GM12878 (cell line): ENCODE measurements at regions not wholly inside any gene's neighbourhood (a gene's known extent, or its start where the extent isn't known, plus 50 kb on each side); places are given as distances from the start of the nearest gene placed in this dataset.

Experiments used
- ATAC-seq: fragments of 200-7000 bp; cut with Tn5 transposase; 3 replicates; pipeline ENCODE4 v1.9.1; 2020; ENCODE audit warnings: mild to moderate bottlenecking, moderate library complexity
- BruUV-seq: library from RNA; stranded (reverse); fragments of 400-500 nt; replicated peaks from 2 replicates; lab custom pipeline; 2021; lab: Mats Ljungman, UMichigan
- CTCF ChIA-PET: fragments of 300-600 bp; sonication (Branson Sonifier 250); formaldehyde crosslinking; extraction: SDS; loops from one replicate; lab custom pipeline; 2021; ENCODE audit warnings: inconsistent platforms; lab: Yijun Ruan, JAX
- POLR2A ChIA-PET: fragments of 350-600 bp; formaldehyde crosslinking; extraction: SDS; loops from one replicate; lab custom pipeline; 2021; ENCODE audit warnings: inconsistent platforms; lab: Charles Lee
- RAD21 ChIA-PET: fragments of 300-600 bp; sonication (Branson Sonifier 250); formaldehyde crosslinking; loops from one replicate; lab custom pipeline; 2023; ENCODE audit warnings: antibody characterized with exemption; ENCODE audit not compliant: unreplicated experiment; lab: Charles Lee
- SMC1A ChIA-PET: fragments of 300-600 bp; sonication (Branson Sonifier 250); formaldehyde crosslinking; loops from one replicate; lab custom pipeline; 2023; ENCODE audit not compliant: unreplicated experiment, uncharacterized antibody; lab: Charles Lee
- DNase-seq: peaks from one replicate; pipeline ENCODE4 v3.0.0-alpha.2; 2011; ENCODE audit warnings: low read depth, low spot score
- FAIRE-seq: peaks from 3 replicates; lab custom pipeline; 2011; peaks lifted over from hg19 to GRCh38; lab: Jason Lieb, UNC
- H2AFZ ChIP-seq: 2 replicates; pipeline ENCODE4 v1.6.0; 2011; ENCODE audit warnings: low read depth, low read length, control low read depth; ENCODE audit not compliant: control insufficient read depth
- H3K27ac ChIP-seq: 2 replicates; pipeline ENCODE4 v1.5.1; 2011; ENCODE audit warnings: control low read depth; ENCODE audit not compliant: control insufficient read depth, insufficient read depth
- H3K27me3 ChIP-seq, 2 experiments: replicated peaks in 1 of 2; 2 replicates each; pipeline versions ENCODE4 v1.6.0 to v1.6.1; 2011; ENCODE audit warnings: low read length in 1 of 2; ENCODE audit not compliant: control insufficient read depth in 2 of 2, insufficient read depth in 2 of 2
- H3K36me3 ChIP-seq, 2 experiments: 2 replicates each; pipeline ENCODE4 v1.5.1; 2011; ENCODE audit warnings: low read length in 1 of 2; ENCODE audit not compliant: control insufficient read depth in 2 of 2, insufficient read depth in 2 of 2
- H3K4me1 ChIP-seq: 2 replicates; pipeline ENCODE4 v1.6.1; 2011; ENCODE audit warnings: mild to moderate bottlenecking, low read length, moderate library complexity, mixed read lengths; ENCODE audit not compliant: control insufficient read depth, insufficient read depth
- H3K4me2 ChIP-seq: 2 replicates; pipeline ENCODE4 v1.6.0; 2011; ENCODE audit warnings: control low read depth; ENCODE audit not compliant: control insufficient read depth, insufficient read depth
- H3K4me3 ChIP-seq: fragments of 200-600 bp; sonication (generic); 2 replicates; pipeline ENCODE4 v1.5.1; 2016
- H3K79me2 ChIP-seq: 2 replicates; pipeline ENCODE4 v1.6.0; 2011; ENCODE audit warnings: low read length; ENCODE audit not compliant: control insufficient read depth, insufficient read depth
- H3K9ac ChIP-seq: 2 replicates; pipeline ENCODE4 v1.8.0; 2011; ENCODE audit warnings: low read length, control low read depth, mixed read lengths; ENCODE audit not compliant: control insufficient read depth, insufficient read depth
- H3K9me3 ChIP-seq: replicated peaks from 3 replicates; pipeline ENCODE4 v1.5.1; 2011; ENCODE audit warnings: mild to moderate bottlenecking, low read length; ENCODE audit not compliant: control insufficient read depth, insufficient read depth
- H4K20me1 ChIP-seq: 2 replicates; pipeline ENCODE4 v1.6.0; 2011; ENCODE audit not compliant: control insufficient read depth, insufficient read depth
- CHD4 ChIP-seq: fragments of 200-600 bp; sonication (generic); IDR thresholded peaks from 2 replicates; pipeline ENCODE4 v1.6.1; 2016; ENCODE audit warnings: mild to moderate bottlenecking
- DPF2 ChIP-seq: fragments of 450-650 bp; IDR thresholded peaks from 2 replicates; pipeline ENCODE4 v1.6.1; 2017; ENCODE audit warnings: mild to moderate bottlenecking
- EP300 ChIP-seq, 2 experiments: fragments of 150-350 bp in 1 of 2; IDR thresholded peaks; 2 replicates each; pipeline ENCODE4 v1.6.1; 2011 to 2012; ENCODE audit warnings: low read depth in 2 of 2, low read length in 2 of 2, borderline replicate concordance in 1 of 2, improper control_type of control experiment in 1 of 2, inconsistent platforms in 1 of 2; ENCODE audit not compliant: control insufficient read depth in 1 of 2
- KDM1A ChIP-seq: fragments of 200-600 bp; sonication (generic); IDR thresholded peaks from 2 replicates; pipeline ENCODE4 v1.6.1; 2016; ENCODE audit warnings: borderline replicate concordance
- RCOR1 ChIP-seq: conservative IDR thresholded peaks from 2 replicates; pipeline ENCODE4 v1.6.1; 2012; ENCODE audit warnings: low read depth, low read length, improper control_type of control experiment
- SIX5 ChIP-seq: IDR thresholded peaks from 2 replicates; pipeline ENCODE4 v1.6.1; 2011; ENCODE audit warnings: mild to moderate bottlenecking, low read depth, low read length, moderate library complexity; ENCODE audit not compliant: severe bottlenecking
- SMARCA5 ChIP-seq: fragments of 450-650 bp; IDR thresholded peaks from 2 replicates; pipeline ENCODE4 v1.6.1; 2017; ENCODE audit warnings: mild to moderate bottlenecking
- STAT3 ChIP-seq: IDR thresholded peaks from 2 replicates; pipeline ENCODE4 v1.6.1; 2011; ENCODE audit warnings: low read depth, low read length, improper control_type of control experiment
- SUPT20H ChIP-seq: IDR thresholded peaks from 2 replicates; pipeline ENCODE4 v1.6.1; 2011; ENCODE audit warnings: low read depth, mild to moderate bottlenecking, low read length, moderate library complexity, borderline replicate concordance; ENCODE audit not compliant: control insufficient read depth
- TBL1XR1 ChIP-seq: IDR thresholded peaks from 2 replicates; pipeline ENCODE4 v1.6.1; 2012; ENCODE audit warnings: low read depth, low read length, improper control_type of control experiment
- ZNF217 ChIP-seq: fragments of 450-650 bp; IDR thresholded peaks from 2 replicates; pipeline ENCODE4 v1.6.1; 2017; ENCODE audit warnings: antibody characterized with exemption, mild to moderate bottlenecking
- ZNF24 ChIP-seq: fragments of 450-650 bp; IDR thresholded peaks from 2 replicates; pipeline ENCODE4 v1.6.1; 2017; ENCODE audit warnings: antibody characterized with exemption, mild to moderate bottlenecking
- ZNF274 ChIP-seq: IDR thresholded peaks from one replicate; pipeline ENCODE4 v1.8.0; 2011; ENCODE audit not compliant: insufficient read length, insufficient read depth
- WGBS: methylation state at CpG from one replicate; pipeline ENCODE4 v1.1.6; 2016; ENCODE audit warnings: low lambda C conversion rate; ENCODE audit not compliant: insufficient replicate concordance, insufficient coverage; ENCODE audit errors: missing lambda C conversion rate; 5-methylcytosine and 5-hydroxymethylcytosine counted together
- in situ Hi-C: fragments of 300-500 bp; cut with MboI; formaldehyde crosslinking; loops from 9 replicates; pipeline ENCODE4 v1.14.3; 2018; ENCODE audit warnings: mixed read lengths
- intact Hi-C: fragments of 100-400 bp; cut with micrococcal nuclease; formaldehyde crosslinking; loops from one replicate; pipeline ENCODE4 v1.14.2; 2022; ENCODE audit not compliant: unreplicated experiment
- TF ChIP-seq, protein P1 (sequence below): IDR thresholded peaks from 2 replicates; pipeline ENCODE4 v1.6.1; 2012; ENCODE audit warnings: low read depth, low read length, improper control_type of control experiment
- TF ChIP-seq, protein P2 (sequence below): IDR thresholded peaks from 2 replicates; pipeline ENCODE4 v1.6.1; 2012; ENCODE audit warnings: improper control_type of control experiment, low read depth, low read length; ENCODE audit not compliant: insufficient replicate concordance
- TF ChIP-seq, protein P3 (sequence below): fragments of 450-650 bp; formaldehyde crosslinking; IDR thresholded peaks from 2 replicates; pipeline ENCODE4 v1.4.0; 2020; ENCODE audit warnings: mild to moderate bottlenecking, moderate library complexity

DNA sequence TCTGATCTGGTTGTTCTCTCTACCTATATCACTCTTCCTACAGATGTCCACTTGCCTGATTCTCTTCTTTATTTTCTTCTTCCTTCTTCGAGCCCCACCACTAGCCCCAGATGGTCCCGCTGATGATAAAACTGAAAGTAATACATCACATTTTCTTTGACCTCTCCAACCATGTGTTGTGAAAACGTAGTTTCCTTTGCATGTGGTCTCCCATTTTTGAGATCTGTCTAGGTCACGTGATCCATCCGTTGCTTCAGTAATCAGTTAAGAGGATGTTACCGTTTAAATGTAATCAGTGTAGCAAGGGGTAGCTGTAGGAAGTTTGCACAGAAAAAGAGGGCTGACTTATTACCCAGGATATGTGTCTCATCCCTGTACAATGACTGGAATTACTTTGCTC, 426.3 kb upstream of the TLE4 start:
- Histone ChIP-seq H3K36me3 (no peaks in the 10 kb centered on the region), H3K4me2 (no peak overlapping the region), H2AFZ (no peak overlapping the region), H3K4me1 (no peaks in the 10 kb centered on the region), H3K9me3 (no peaks in the 10 kb centered on the region), H3K27me3 (no peaks in the 10 kb centered on the region), H4K20me1 (no peaks in the 10 kb centered on the region), H3K79me2 (no peaks in the 10 kb centered on the region), H3K9ac (no peak overlapping the region), H3K27ac (no peak overlapping the region), H3K4me3 (no peak overlapping the region)
- in situ Hi-C loops: no loop called here
- intact Hi-C loops: loop anchor here (10.0 kb wide), 1 partner anchor 61 kb away; no protein-coding TSS in a partner anchor
- SMC1A ChIA-PET: no interaction called here
- ATAC-seq: no peak
- 25% methylated on average over 6 of the region's 6 CpGs for WGBS
- no peak for FAIRE-seq
- no peak for DNase-seq
- CTCF ChIA-PET: no interaction called here
- no TSS peak for BruUV-seq
- RAD21 ChIA-PET: no interaction called here
- POLR2A ChIA-PET: no interaction called here
- TF ChIP-seq RCOR1 (no peak), SIX5 (no peak), SUPT20H (no peak), DPF2 (no peak), ZNF217 (no peak), ZNF24 (no peak), EP300 (IDR thresholded peaks at IDR 0.05; ENCODE audit: borderline replicate concordance in 1 of 2, control insufficient read depth in 1 of 2, low read depth in 2 of 2, low read length in 2 of 2) (no peak), ZNF274 (no peak), CHD4 (no peak), TBL1XR1 (no peak), KDM1A (no peak), SMARCA5 (no peak), STAT3 (no peak)
- TF ChIP-seq, protein P1, sequence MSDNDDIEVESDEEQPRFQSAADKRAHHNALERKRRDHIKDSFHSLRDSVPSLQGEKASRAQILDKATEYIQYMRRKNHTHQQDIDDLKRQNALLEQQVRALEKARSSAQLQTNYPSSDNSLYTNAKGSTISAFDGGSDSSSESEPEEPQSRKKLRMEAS: no peak
- TF ChIP-seq, protein P2, sequence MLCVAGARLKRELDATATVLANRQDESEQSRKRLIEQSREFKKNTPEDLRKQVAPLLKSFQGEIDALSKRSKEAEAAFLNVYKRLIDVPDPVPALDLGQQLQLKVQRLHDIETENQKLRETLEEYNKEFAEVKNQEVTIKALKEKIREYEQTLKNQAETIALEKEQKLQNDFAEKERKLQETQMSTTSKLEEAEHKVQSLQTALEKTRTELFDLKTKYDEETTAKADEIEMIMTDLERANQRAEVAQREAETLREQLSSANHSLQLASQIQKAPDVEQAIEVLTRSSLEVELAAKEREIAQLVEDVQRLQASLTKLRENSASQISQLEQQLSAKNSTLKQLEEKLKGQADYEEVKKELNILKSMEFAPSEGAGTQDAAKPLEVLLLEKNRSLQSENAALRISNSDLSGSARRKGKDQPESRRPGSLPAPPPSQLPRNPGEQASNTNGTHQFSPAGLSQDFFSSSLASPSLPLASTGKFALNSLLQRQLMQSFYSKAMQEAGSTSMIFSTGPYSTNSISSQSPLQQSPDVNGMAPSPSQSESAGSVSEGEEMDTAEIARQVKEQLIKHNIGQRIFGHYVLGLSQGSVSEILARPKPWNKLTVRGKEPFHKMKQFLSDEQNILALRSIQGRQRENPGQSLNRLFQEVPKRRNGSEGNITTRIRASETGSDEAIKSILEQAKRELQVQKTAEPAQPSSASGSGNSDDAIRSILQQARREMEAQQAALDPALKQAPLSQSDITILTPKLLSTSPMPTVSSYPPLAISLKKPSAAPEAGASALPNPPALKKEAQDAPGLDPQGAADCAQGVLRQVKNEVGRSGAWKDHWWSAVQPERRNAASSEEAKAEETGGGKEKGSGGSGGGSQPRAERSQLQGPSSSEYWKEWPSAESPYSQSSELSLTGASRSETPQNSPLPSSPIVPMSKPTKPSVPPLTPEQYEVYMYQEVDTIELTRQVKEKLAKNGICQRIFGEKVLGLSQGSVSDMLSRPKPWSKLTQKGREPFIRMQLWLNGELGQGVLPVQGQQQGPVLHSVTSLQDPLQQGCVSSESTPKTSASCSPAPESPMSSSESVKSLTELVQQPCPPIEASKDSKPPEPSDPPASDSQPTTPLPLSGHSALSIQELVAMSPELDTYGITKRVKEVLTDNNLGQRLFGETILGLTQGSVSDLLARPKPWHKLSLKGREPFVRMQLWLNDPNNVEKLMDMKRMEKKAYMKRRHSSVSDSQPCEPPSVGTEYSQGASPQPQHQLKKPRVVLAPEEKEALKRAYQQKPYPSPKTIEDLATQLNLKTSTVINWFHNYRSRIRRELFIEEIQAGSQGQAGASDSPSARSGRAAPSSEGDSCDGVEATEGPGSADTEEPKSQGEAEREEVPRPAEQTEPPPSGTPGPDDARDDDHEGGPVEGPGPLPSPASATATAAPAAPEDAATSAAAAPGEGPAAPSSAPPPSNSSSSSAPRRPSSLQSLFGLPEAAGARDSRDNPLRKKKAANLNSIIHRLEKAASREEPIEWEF: no peak
- TF ChIP-seq, protein P3, sequence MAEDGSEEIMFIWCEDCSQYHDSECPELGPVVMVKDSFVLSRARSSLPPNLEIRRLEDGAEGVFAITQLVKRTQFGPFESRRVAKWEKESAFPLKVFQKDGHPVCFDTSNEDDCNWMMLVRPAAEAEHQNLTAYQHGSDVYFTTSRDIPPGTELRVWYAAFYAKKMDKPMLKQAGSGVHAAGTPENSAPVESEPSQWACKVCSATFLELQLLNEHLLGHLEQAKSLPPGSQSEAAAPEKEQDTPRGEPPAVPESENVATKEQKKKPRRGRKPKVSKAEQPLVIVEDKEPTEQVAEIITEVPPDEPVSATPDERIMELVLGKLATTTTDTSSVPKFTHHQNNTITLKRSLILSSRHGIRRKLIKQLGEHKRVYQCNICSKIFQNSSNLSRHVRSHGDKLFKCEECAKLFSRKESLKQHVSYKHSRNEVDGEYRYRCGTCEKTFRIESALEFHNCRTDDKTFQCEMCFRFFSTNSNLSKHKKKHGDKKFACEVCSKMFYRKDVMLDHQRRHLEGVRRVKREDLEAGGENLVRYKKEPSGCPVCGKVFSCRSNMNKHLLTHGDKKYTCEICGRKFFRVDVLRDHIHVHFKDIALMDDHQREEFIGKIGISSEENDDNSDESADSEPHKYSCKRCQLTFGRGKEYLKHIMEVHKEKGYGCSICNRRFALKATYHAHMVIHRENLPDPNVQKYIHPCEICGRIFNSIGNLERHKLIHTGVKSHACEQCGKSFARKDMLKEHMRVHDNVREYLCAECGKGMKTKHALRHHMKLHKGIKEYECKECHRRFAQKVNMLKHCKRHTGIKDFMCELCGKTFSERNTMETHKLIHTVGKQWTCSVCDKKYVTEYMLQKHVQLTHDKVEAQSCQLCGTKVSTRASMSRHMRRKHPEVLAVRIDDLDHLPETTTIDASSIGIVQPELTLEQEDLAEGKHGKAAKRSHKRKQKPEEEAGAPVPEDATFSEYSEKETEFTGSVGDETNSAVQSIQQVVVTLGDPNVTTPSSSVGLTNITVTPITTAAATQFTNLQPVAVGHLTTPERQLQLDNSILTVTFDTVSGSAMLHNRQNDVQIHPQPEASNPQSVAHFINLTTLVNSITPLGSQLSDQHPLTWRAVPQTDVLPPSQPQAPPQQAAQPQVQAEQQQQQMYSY (CRISPR knock-in tag): no peak
